ENCODE measurements at regions not wholly inside any gene's neighbourhood (a gene's known extent, or its start where the extent isn't known, plus 50 kb on each side); places are given as distances from the start of the nearest gene placed in this dataset.

DNA sequence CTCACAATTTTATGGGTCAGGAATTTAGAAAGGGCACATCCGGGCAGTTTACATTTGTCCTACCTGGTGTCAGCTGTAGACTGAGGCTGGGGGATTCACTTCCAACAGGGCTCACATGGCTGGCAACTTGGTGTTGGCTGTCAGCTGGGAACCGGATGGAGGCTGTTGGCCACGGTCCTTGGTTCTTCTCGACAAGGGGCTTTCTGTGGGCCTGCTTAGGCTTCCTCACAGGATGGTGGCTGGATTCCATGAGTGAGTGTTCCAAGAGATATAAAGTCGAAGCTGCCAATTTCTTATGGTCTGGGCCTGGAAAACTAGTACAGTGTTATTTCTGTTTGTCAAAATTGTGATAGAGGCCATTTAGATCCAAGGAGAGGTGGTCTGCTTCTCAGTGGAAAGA is 127.9 kb downstream of the PTCSC3 start:
- no peak overlapping the region for H2AFZ ChIP-seq (ENCODE audit: low read depth, low read length)
- intact Hi-C loops (cut with micrococcal nuclease) (no loop called here), dilution Hi-C loops (cut with MboI; ENCODE audit: extremely low pct_ligation_motif_present, low sequenced_read_pairs) (no loop called here)
- no peak for DNase-seq (ENCODE audit: low read depth, low spot score)
- H3K9me1 ChIP-seq (replicated peaks; ENCODE audit: control insufficient read depth, extremely low read depth, insufficient read depth, low read length), result no peaks in the 10 kb centered on the region
- ChIA-PET POLR2A (no interaction called here), CTCF (interaction anchor here (3.3 kb wide), 1 partner anchor 21 kb away, joined by 11 read pairs; no protein-coding TSS in a partner anchor)
- H3K79me2 ChIP-seq (ENCODE audit: control insufficient read depth, insufficient read depth, low read length), result no peaks in the 10 kb centered on the region
- TF ChIP-seq, protein P1, sequence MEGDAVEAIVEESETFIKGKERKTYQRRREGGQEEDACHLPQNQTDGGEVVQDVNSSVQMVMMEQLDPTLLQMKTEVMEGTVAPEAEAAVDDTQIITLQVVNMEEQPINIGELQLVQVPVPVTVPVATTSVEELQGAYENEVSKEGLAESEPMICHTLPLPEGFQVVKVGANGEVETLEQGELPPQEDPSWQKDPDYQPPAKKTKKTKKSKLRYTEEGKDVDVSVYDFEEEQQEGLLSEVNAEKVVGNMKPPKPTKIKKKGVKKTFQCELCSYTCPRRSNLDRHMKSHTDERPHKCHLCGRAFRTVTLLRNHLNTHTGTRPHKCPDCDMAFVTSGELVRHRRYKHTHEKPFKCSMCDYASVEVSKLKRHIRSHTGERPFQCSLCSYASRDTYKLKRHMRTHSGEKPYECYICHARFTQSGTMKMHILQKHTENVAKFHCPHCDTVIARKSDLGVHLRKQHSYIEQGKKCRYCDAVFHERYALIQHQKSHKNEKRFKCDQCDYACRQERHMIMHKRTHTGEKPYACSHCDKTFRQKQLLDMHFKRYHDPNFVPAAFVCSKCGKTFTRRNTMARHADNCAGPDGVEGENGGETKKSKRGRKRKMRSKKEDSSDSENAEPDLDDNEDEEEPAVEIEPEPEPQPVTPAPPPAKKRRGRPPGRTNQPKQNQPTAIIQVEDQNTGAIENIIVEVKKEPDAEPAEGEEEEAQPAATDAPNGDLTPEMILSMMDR (IDR thresholded peaks at IDR 0.05; ENCODE audit: extremely low read depth in 1 of 2, insufficient read depth in 1 of 2, low read depth in 1 of 2, low read length in 2 of 2), result no peak
- TF ChIP-seq EZH2 (IDR thresholded peaks at IDR 0.05; ENCODE audit: borderline replicate concordance, low read depth, low read length, severe bottlenecking), result no peak
- TF ChIP-seq JUN (IDR thresholded peaks at IDR 0.05; ENCODE audit: borderline replicate concordance, insufficient read depth, insufficient read length, low read depth), result no peak
- TF ChIP-seq MYC (IDR thresholded peaks at IDR 0.05; ENCODE audit: low read depth, low read length), result no peak
- no peak for TF ChIP-seq POLR2A (IDR thresholded peaks at IDR 0.05; ENCODE audit: low read depth, low read length)
- no peak for TF ChIP-seq GATA2 (IDR thresholded peaks at IDR 0.05; ENCODE audit: insufficient read depth, insufficient read length, low read depth, low read length)
- TF ChIP-seq, protein P2, sequence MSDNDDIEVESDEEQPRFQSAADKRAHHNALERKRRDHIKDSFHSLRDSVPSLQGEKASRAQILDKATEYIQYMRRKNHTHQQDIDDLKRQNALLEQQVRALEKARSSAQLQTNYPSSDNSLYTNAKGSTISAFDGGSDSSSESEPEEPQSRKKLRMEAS (IDR thresholded peaks at IDR 0.05; ENCODE audit: insufficient read depth, insufficient read length), result no peak
- no peak for TF ChIP-seq FOS (IDR thresholded peaks at IDR 0.05; ENCODE audit: borderline replicate concordance, insufficient read depth, low read length)
- no peak for TF ChIP-seq POLR2AphosphoS5 (IDR thresholded peaks at IDR 0.05; ENCODE audit: insufficient read depth, low read depth, low read length)
- no peak overlapping the region for H3K9ac ChIP-seq (replicated peaks; ENCODE audit: extremely low read depth, insufficient read depth, low read length)
- no peaks in the 10 kb centered on the region for H3K4me1 ChIP-seq (ENCODE audit: control insufficient read depth, extremely low read depth, insufficient read depth, low read length)
- FAIRE-seq, result no peak
- H4K20me1 ChIP-seq (replicated peaks; ENCODE audit: control insufficient read depth, extremely low read depth, insufficient read depth, low read length), result no peaks in the 10 kb centered on the region
- no peaks in the 10 kb centered on the region for H3K9me3 ChIP-seq (replicated peaks; ENCODE audit: control insufficient read depth, insufficient read depth, low read length)
- H3K4me3 ChIP-seq (replicated peaks in 1 of 3; ENCODE audit: insufficient read depth in 1 of 3, low read depth in 1 of 3, low read length in 3 of 3), result no peak overlapping the region
- no peak overlapping the region for H3K27ac ChIP-seq (ENCODE audit: insufficient read depth, low read depth, low read length)
- no TSS peak for BruUV-seq (replicated peaks)
- peaks cover 0 to 2% of the 10 kb centered on the region in 2 experiments for H3K27me3 ChIP-seq (ENCODE audit: control insufficient read depth in 2 of 2, insufficient read depth in 2 of 2, low read length in 2 of 2)
- no peak overlapping the region for H3K4me2 ChIP-seq (ENCODE audit: insufficient read depth, low read length)
- H3K36me3 ChIP-seq (ENCODE audit: control insufficient read depth in 2 of 2, extremely low read depth in 1 of 2, insufficient read depth in 2 of 2, low read length in 2 of 2), result no peaks in the 10 kb centered on the region

All from endothelial cell of umbilical vein (primary cell).